ENCODE measurements at regions not wholly inside any gene's neighbourhood (a gene's known extent, or its start where the extent isn't known, plus 50 kb on each side); places are given as distances from the start of the nearest gene placed in this dataset.
"Not testable (repeated sequence)": the region's sequence is repeated elsewhere in the genome, so short reads cannot be mapped to it uniquely, and the experiment has no call there.

DNA sequence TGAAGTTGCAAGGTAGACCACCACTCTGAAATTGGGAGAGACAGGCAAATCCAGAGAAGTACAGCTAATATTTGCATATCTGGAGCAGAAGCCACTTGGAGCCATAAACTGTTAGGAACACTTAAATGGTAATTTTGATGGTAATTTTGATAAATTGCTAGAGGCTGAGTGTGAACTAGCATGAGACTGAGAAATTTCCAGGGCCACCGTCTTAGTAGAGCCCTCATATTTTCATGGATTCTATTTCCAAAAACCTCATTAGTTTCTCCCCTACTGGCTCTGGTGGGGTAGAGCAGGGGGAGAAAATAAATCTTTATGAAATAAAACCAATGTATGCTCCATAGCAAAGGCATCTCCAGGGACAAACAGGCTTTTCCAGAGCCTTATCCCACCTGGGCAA lies 429.4 kb upstream of the DIPK2B start:
- DNase-seq: no peak

DNA sequence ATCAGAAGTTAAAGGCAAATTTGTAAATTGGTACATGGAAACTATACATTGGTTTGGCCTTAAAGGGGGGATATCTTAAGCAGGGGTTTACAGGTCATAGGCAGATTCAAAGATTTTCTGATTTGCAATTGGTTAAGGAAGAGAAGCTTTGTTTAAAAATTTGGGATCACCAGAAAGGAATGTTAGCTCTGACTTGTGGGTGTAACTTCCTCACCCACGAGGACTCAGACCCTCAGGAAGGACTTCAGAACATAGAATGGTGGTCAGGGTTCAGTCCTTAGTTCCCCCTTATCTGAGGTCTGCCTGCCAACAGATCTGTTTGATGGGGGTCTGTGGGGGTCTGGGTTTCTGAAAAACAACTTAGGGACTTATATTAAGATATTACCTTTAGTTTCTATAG lies 427.4 kb upstream of the DIPK2B start:
- DNase-seq: no peak

DNA sequence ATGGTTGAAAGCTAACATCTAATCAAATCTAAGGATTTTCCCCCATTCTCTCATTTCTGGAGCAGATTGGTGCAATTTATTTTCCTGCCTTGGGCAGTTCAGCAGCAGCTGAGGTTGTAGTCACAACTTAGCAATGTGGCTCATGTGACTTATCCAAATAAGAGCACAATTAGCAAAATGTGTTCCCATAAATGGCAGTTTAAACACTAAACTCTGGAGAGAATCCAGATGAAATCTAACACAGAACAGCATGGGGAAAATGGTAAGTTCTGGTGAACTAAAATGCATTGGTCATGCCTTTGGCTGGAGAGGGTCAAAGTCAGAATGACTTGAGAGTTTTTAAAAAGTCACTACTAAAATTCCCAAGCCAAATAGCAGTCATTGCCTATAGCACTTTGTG lies 422.6 kb upstream of the DIPK2B start:
- no peak for DNase-seq

DNA sequence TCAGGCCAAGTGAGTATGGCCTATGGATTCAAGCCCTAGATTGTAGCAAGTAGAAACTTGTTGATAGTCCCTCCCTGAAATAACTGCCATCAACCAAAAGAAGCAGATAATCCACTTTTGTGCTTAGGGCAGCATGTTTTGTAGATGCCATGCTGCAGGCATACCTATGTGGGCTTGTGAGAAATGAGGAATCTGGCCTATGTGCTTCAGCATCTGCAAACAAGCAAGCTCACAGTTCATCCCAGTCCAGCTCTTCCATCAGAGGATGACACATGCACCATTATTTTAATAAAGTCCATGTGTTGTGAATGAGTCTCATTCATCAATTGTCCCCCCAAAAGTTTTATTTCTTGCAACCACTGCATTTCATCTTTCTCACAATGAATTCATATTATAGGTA lies 421.9 kb upstream of the DIPK2B start:
- no peak for DNase-seq

DNA sequence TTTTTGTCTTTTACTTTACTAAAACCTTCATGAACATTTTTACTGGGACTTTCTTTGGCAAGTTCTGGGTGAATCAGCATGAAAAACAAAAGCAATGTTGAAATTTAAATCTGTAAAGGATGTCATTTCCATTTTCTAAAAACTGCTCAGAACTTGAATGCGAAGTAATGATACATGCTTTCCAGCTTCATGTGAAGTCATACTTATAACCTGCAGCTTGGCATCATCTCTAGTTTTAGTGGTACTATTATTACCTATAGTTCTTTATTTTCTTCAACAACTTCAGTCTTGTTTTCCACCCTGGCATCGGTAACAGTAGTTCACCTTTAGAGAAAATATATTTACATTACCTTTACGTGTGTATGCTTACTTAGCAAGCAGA lies 421.4 kb upstream of the DIPK2B start:
- no peak for DNase-seq

GRCh38 chrX:45621376-45622041 lies 420.8 kb upstream of the DIPK2B start:
- DNase-seq: no peak

- DNase-seq: no peak
Observed at GRCh38 chrX:45619290-45619689, 418.6 kb upstream of the DIPK2B start.

- not testable (repeated sequence) for DNase-seq
Observed at GRCh38 chrX:45615591-45615990, 414.9 kb upstream of the DIPK2B start.

GRCh38 chrX:45614853-45615252 lies 414.2 kb upstream of the DIPK2B start:
- no peak for DNase-seq

GRCh38 chrX:45602151-45602550 lies 401.5 kb upstream of the DIPK2B start:
- no peak for DNase-seq

DNA sequence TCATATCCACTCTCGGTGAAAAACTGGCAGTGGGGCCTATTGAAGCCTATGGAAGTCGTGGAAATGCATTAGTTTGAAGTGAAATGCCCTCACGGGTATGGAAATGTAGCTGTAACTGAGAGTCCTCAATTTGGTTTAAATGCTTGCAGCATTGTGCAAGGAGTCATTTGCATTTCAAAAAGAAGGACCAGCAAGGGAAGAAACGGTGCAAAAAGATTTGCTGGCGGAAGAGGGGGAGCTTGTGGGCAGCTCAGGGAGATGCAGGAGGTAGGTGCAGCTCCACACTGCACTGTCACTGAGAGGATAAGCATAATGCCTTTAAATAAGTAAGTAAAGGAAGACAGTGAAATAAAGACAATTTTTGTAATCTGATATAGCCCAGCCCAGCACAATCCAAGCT lies 400.4 kb upstream of the DIPK2B start:
- DNase-seq: no peak

DNA sequence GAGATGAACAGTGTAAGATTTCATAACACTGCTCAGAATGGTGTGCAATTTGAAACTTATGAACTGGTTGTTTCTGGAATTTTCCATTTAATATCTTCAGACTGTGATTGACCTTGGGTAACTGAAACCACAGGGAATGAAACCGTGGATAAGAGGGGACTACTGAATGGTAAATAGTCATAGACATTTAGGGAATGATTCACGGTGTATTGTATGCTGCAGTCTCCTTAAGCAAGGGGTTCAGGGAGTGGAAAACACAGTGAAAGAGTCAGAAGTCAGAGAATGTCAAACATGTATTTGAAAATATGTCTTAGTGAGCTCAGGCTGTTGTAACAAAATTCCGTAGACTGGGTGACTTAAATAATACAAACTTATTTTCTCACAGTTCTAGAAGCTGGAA lies 398.2 kb upstream of the DIPK2B start:
- DNase-seq: no peak

- DNase-seq: no peak
Observed at GRCh38 chrX:45596188-45596808, 395.6 kb upstream of the DIPK2B start.

DNA sequence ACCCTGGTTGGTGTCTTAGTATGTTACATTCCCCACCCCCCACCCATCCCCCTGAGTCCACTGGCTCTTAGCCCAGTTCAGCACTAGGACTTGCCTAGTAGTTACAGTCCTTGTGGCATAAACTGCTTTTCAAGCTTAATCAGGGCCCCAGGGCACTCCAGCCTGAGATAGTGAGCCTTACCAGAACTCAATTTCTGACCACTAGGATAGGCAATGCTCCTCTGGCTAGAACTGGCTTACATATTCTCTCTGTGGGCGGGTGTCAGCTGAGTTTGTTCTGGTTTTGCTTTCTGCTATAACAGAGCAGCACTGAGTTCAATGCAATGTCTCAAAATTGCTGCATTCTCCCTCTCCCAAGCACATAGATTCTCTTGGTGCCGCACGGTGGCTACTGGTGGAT lies 391.4 kb upstream of the DIPK2B start:
- no peak for DNase-seq

- DNase-seq: no peak
Observed at GRCh38 chrX:45591650-45592049, 391.0 kb upstream of the DIPK2B start.

GRCh38 chrX:45584717-45585116 lies 384.0 kb upstream of the DIPK2B start:
- no peak for DNase-seq

GRCh38 chrX:45577361-45577760 lies 376.7 kb upstream of the DIPK2B start:
- DNase-seq: no peak

DNA sequence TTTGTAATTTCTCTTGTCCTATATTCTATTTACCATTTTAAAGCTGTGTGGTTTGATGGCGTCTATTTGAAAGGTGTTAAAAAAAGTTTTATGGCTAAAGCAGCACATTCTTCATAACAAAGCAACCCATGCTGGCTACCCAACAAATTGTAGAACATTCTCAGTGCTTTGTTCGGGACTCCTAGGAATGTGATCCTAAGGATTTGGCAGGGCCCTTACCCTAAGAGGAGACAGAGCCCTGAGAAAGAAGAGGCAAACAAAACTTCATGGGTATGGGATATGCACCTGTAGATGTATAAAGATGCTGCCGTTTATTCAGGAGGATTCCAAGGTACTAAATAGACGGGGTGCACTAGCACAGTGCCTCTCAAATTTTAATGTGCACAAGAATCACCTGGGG lies 370.8 kb upstream of the DIPK2B start:
- DNase-seq: no peak

DNA sequence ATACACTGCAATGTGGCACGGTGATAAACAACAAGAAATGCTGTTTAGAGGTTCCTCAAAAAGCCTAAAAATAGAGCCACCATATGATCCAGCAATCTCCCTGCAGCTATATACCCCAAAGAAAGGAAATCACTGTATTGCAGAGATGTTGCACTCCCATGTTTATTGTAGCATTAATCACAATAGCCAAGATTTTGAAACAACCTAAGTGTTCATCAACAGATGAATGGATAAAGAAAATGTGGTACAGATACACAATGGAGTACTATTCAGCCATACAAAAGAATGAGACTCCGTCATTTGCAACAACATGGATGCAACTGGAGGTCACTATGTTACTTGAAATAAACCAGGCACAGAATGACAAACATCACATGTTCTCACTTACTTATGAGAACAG lies 365.8 kb upstream of the DIPK2B start:
- no peak for DNase-seq

DNA sequence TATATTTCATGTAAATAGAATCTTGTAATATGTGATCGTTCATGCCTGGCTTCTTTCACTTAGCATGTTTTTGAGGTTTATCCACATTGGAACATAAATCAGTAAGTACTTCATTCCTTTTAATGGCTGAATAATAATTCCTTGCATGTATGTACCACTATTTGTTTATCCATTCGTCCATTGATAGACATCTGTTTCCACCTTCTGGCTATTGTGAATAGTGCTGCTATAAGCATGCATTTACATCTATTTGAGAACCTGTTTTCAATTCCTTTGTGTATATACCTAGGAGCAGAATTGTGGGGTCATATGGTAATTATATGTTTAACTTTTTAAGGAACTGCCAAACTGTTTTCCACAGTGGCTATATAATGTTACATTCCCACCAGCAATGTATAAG lies 356.7 kb upstream of the DIPK2B start:
- DNase-seq: no peak

GRCh38 chrX:45554736-45555135 lies 354.1 kb upstream of the DIPK2B start:
- DNase-seq: no peak

- no peak for DNase-seq
Observed at GRCh38 chrX:45553417-45553816, 352.7 kb upstream of the DIPK2B start.

DNA sequence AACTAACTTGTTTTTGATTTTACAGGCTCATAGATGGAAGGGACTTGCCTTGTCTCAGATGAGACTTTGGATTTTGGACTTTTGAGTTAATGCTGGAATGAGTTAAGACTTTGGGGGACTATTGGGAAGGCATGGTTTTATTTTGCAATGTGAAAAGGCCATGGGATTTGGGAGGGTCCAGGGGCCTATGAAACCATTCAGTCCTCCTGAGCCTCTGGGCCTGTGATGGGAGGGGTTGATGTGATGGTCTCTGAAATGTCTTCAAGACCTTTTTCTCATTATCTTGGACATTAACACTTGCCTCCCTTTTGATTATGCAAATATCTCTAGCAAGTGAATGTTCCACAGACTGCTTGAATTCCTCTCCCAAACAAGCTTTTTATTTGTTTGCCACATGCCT lies 346.0 kb upstream of the DIPK2B start:
- DNase-seq: not testable (repeated sequence)

- DNase-seq: no peak
Observed at GRCh38 chrX:45540181-45540580, 339.5 kb upstream of the DIPK2B start.

DNA sequence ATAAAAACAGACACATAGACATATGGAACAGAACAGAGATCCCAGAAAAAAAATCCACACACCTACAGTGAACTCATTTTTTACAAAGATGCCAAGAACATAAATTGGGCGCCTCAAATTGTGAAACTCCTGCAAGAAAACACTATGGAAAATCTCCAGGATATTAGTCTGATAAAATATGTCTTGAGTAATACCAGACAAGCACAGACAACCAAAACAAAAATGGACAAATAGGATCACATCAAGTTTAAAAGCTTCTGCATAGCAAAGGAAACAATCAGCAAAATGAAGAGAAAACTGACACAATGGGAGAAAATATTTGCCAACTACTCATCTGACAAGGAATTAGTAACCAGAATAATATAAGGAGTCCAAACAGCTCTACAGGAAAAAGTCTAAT lies 337.3 kb upstream of the DIPK2B start:
- DNase-seq: no peak

Data from activated CD4-positive, alpha-beta T cell treated with anti-CD3 and anti-CD28 coated beads, Interleukin-2, amount 50 U/mL, for 1 hour (primary cell).